IPS DF 4.7 (cell line): ENCODE measurements at regions not wholly inside any gene's neighbourhood (a gene's known extent, or its start where the extent isn't known, plus 50 kb on each side); places are given as distances from the start of the nearest gene placed in this dataset.

Source experiments
- DNase-seq: peaks from one replicate; pipeline ENCODE4 v3.0.0-alpha.2; 2013; ENCODE audit warnings: low spot score; ENCODE audit errors: extremely low read depth

DNA sequence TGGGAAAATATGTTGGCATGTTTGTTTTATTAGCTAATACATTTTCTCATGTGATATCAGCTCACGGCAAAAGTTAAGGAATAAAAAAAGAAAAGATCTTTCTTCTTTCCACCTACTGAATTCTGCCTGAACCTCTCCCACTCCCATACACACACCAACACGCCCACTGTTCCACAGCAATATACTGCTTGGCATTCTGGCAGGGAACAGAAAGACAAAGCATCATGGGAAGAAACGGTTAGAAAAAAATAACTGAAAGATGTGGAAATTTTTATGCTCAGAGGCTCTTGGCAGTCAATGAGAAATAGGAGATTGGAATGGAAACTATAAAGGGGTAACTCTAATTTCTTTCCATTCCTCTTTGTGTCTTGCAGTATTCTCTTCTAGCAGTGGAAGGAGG is 268.5 kb downstream of the FOXG1 start:
- DNase-seq = no peak

DNA sequence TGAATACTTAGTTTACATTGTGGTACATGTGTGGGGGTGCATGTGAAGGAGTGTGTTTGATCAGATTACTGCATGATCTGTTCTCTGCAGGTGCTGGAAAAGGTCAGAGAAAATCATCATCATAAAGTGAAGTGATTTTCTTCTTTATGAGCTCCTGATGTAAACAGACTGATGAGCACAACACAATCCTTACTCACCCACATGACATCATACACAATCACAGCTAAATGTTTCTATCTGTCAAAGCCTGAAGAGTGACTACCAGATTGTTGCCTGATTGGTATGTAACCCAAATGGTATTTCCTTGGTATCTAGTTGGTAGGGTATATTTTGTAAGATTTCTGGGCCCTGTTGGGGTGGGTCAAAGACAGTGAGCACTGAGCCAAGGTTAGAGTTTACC is 270.8 kb downstream of the FOXG1 start:
- DNase-seq = no peak

DNA sequence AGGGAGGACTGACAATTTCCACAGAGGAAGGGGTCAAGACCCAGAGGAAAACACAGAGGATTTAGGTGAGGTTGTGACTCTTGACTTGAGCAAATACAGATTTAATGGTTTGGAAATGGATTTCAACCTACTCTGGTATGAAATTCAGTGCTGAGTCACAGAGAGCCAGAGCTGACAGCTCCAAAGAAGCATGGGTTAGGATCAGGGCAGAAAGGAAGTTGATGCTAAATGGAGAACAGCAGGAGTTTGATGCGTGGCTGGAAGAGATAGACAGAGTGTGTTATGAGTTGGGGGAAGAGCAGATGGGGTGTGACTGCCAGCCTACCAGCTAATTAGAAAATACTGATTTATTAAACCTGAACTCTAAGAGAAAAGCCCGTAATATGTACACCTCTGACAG is 272.6 kb downstream of the FOXG1 start:
- no peak for DNase-seq

DNA sequence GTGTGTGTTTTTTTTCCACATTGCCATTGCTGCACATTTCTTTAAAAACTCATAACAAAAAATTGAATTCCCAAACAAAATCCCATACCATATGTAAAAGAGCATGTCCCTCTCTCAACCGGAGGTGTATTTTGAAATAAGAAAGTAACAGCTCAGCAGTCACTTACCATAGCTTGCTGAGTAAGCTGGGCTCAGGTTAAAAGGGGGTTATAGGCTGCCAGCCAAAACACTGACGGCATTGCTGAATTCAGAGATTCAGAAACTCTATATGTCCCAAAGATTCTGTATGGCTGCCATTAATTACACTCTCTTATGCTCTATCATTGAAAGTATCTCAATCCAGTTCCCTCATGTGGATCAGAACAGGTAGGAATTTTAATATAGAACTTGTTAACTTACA is 276.0 kb downstream of the FOXG1 start:
- DNase-seq = no peak

DNA sequence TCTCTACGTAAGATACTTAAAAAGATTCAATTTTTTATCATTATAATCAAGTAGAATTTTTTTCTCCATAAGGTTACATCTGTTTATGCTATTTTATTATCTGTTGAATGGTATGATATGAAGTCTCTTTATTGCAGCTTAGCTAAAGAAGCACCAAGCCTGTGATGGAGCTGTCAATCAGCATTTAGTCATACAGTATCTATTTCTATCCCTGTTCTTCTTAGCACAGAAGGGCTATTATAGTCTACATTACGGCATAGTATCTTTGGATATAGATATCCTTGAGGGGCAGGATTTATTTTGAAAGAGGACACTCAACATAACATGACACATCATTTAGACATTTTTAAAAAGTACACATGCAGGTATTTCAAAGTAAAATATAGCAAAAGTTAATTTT is 277.1 kb downstream of the FOXG1 start:
- no peak for DNase-seq

DNA sequence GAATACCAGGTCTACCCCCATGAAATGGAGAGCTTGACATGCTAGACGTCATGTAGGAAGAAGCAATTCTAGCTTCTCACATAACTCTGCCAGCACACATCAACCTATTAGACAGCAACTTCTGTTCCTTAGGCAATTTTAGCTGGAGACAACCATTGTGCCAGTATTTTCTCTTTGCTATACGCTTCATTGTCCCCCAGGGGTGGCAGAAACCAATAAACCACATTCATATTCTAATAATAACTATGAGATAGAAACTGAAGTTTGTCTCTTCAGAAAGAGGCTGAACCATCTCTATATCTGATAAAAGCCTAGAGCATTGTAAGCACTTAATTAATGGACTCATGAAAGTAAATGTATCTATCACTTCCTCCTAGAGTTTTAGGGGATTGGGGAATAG is 278.6 kb downstream of the FOXG1 start:
- no peak for DNase-seq

DNA sequence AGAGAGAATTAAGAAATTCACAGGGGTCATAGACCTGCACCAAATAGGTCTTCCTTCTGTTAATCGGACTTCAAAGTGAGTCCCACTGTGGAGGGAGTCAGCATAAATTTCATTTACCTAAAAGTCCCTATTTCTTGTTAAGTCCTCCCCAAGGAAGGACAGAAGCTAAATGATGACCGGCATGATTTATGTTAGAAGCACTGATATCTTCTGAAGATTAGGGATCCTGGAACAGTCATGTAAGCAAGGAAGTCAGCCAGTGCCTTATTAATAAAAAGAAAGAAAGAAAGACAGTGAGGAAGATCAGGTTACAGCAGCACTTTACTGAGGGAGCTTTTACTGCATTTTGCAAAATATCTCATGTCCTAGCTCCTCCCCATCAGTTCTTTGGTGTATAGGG is 287.5 kb downstream of the FOXG1 start:
- no peak for DNase-seq

DNA sequence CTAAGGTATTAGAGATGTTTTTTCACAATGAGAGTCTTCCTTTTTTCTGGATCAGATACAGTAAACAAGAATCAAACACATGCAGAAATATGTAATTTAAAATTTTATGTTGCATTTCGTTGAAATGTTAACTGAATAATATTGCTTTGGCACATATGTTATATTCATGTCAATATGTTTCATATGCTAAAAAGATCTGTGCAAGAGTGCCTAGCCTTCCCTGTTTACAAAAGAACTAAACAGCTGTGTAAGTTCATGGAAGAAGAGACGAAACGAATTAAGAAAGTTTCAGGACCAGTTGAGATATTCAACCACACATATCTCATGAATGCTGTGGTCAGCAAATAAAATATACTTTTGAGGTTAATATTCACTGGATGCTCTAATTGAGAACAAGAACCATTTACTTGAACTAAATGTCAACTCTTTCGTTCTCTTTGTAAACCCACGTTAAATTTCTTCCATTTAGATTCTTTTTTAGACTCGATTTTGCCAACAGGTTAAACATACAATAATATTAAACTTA is 289.5 kb downstream of the FOXG1 start:
- no peak for DNase-seq

DNA sequence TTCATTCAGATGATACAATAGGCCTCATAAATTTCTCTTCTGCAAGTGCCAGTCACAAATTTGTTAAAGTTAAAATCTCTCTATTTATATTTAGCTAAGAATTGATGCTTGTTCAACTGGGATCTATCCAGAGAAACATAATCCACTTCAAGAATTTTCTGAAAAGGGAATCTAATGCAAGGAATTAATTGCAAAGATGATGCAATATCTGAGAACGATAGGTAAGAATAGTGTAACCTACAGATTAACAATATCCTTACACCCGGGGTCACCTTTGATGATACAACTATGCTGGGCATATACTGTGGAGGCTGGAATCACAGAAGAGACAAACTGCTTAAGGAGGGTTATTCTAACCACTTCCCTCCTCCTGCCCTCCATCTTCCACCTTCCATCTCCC is 295.1 kb downstream of the FOXG1 start:
- no peak for DNase-seq

DNA sequence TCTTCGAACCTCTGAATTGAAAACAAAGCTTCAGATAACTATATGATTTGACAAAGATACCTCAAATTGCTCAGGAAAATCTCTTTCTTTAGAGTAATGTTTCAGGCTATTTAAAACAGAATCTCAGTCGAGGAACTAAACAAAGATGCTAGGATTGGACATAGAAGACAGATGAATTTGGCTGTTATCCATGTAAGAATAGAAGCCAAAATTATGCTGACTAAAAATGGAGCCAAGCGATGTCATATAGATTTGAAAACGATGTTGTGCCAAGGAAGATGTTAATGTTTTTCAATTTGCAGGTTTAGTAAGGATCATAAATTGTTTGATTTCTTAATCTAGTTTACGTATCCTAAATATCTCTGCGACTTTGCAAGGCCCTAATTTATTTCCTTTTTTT is 295.9 kb downstream of the FOXG1 start:
- no peak for DNase-seq

DNA sequence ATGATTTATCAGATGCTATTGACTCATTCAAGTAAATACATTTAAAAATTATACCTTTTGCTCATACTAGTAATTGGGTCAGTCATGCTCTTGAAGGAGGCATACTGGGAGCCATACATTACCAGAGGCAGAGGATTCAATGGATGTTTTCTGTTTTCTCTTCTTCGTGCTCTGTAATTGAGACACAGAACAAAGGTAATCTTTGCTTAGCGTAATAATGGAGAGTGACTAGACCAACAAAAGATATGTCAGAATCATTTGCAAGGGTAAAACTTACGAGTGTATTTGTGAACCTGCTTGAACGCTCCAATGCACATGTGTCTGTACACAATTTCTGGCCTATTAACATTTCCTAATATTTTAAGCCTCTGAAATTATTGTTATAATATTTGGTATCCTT is 296.4 kb downstream of the FOXG1 start:
- DNase-seq = no peak

DNA sequence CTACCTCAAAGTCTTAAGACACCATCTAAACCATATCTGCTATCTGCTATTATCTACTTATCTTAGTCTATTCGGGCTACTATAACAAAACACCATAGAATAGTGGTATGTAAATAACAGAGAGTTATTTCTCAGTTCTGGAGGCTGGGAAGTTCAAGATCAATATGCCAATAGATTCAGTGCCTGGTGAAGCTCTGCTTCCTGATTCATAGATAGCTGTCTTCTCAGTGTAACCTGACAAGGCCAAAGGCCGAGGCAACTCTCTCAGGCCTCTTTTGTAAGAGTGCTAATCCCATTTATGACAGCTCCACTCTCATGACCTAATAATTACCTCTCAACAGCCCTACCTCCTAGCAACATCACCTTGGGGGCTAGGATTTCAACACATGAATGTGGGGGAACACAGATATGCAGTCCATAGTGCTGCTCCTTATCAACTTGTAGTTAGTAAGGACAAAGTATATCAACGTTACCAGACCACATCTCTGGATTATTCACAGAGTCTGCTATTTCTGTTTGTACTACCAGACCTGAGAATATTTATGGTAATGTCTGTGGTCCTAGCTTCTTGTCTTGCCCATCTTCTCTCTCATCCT is 297.8 kb downstream of the FOXG1 start:
- DNase-seq = no peak

DNA sequence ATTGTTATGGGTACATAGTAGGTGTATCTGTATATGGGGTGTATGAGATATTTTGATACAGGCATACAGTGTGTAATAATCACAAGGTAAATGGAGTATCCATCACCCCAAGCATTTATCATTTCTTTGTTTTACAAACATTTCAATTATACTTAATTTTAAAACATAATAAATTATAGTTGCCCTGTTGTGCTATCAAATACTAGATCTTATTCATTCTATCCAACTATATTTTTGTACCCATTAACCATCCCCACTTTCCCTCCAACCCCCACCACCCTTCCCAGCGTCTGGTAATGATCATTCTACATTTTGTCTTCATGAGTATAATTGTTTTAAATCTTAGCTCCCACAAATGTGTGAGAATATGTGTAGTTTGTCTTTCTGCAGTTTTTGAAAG is 302.6 kb downstream of the FOXG1 start:
- DNase-seq = no peak

DNA sequence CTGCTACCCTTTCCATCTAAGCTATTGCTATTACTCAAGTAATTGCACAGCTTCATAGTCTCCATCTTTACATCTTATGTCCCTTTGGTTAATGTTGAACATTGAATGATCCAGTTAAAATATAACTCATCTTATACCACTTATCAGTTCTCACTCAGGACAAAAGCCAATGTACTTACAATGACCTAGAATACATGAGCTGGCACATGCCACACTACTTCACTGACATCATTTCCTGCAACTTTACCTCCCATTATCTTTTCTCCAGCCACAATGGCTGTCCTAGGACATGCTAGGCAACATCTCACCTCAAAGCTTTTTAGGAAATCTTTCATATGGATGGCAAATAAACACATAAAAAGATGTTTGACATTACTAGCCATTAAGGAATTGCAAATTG is 309.2 kb downstream of the FOXG1 start:
- DNase-seq = no peak

DNA sequence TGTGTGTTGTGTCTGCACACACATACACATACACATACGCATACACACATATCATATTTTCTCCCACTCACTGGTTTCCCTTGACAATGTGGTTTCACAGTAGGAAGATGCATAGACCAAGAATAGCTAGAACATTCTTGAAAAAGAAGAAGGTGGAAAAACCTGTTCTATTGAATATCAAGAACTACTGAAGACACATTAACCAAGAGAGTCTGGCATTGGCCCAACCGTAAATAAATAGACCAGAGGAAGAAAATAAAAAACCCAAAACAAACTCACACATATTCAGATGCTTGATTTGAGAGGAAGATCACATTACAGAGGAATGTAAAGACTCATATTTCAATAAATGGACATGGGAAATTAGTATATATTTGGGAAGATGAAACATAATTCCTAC is 311.3 kb downstream of the FOXG1 start:
- DNase-seq = no peak

DNA sequence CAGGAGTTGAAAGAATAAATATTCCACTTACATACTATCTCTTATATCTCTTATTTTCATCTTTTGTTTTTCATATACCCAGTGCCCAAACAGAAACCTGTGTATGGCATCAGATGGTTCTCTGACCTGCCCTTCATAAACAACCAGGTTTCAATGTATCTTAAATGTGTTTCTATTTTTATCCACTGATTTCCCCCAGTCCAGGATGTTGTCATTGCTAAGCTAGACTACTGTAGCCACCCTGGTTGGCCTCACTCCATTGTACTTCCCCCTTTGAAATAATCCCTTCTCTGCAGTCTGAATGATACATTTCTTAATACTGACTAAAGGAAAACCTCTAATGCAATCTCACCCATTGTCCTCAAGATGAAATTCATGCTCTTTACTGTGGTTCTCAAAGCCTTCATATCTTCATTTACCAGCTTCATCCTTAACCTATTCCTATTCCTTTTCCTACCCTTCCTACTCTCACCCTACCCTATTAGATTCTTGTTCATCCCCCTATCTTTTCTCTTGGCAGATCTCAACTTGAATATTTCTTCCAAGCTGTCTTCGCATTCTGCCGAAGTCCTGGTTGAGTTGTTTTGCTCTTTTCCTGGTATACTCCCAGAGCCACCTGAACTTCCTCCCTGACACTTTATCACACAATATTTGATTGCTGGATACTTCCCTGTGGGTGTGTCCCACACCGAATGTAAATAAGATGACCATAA is 312.4 kb downstream of the FOXG1 start:
- no peak for DNase-seq

DNA sequence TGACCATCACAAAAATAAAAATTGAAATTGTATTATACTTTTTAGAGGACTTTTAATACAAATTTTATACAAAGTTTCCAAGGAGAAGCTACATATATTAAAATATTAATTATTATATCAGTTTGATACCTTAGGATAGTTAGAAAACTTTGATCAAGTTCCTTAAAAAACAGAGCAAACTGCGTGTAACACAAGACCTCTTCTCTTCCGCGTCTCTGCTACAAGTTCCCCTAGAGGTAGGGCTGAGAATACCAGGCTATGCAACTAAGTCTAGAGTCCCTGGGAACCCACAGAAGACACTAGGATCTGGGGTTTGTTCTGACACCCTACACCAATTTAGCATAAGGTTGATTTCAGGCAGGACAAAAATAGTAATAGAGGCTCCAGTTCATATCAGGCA is 319.0 kb downstream of the FOXG1 start:
- DNase-seq = no peak

DNA sequence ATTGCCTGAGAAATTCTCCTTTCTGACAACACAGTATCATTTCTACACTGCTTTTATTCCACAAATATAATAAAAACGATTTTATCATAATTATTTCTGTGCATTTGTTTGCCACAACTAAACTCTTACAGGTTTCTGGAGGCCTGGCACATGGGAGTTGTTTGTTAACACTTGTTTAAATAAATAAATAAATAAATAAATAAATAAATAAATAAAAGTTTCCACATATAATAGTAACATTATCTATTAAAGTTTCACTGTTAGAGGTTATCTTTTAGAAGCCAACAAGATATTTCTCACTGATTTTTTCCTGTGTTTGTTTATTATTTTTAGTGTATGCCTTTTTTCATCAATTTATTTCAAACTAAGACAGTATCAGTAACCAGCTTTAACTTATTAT is 323.3 kb downstream of the FOXG1 start:
- no peak for DNase-seq

DNA sequence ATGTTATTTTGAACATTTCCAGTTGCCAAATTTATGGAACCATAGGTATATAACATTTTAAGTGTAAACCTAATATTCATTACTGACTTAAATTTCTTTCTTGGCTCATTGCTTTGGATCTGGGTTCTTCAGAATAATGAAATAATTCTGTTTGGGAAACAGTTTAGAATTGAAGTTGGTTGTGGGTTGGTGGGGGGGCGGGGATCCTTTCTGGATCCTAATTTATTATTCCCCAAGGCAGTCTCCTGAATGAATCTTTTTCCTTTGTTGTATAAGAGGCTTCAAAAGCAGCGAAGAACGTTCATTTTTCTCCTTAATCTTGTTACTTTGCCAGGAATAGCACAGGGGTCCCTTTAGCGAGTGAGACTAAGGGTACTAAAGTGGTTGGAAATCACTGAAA is 325.5 kb downstream of the FOXG1 start:
- DNase-seq = no peak

DNA sequence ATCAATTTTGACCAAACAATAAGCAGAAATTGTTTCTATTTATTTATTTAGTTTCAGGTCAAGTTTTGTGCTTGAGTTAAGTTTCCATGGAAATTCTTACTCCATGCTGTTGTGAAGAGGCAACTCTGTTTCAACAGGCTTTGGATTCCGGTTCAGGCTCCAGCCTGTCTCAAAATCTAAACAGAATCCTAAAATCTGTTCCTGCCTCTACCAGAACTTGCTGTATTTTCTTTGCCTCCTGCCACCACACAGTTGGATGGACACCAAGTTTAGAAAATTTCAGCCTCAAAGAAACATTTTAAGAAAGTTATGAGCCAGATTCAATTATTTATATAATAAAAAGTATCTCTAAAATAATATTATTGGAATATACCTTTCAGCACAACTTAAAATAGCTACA is 330.9 kb downstream of the FOXG1 start:
- DNase-seq = no peak

DNA sequence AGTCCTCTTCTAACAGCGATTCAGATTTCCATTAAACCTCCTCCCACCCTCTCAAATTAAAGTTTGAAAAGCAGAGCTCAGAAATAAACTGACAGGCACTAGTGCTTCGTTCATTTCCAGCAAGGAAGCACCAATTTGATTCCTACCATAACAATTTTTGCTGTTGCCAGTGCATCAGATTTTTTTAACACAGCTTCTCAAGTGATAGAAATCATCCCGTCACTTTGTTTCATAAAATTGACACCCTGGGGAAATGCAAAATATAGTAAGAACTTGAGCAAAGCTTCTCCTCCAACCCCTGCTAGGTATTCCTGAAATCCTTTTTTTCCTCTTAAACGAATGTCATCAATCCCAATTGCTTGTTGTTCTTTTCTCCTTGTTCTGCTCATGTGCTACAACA is 332.1 kb downstream of the FOXG1 start:
- no peak for DNase-seq

DNA sequence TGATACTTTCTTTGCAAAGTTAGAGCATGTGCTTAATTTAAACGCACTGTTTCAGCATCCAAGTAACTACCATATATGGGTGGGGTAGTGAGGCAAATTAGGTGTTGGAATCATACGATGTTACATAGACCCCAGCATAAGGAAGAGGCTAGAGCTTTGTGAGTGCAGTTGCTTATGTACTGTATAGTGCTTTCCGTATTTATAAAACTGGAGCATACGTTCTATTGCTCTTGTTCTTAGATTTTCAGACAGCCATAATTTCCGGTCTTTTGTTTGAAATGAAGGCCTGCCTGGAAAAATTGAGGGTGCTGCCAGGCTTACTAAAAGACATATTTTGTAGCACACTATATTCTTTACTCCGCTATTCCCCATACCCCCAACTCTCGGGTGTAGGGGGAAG is 335.7 kb downstream of the FOXG1 start:
- DNase-seq = no peak

DNA sequence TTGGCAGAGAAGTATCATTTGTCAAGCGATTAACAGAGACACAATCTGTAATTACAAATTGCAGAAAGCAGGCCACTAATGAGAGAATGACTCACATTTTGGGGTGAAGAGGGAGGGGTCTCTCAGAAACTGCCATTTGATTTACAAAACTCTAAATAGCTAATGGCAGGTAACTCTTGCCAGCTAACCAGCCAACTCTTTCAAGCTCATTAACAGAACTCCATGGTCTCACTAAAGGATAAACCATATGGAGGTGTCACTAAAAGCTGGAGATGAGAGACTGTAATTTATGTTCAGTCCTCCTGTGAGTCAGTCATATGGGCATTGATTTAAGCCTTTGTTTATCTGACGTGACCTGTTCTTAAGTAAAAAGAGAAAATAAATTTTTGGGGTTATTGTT is 336.4 kb downstream of the FOXG1 start:
- DNase-seq = no peak
